Smooth muscle cell of the brain vasculature (primary cell): ENCODE measurements at regions not wholly inside any gene's neighbourhood (a gene's known extent, or its start where the extent isn't known, plus 50 kb on each side); places are given as distances from the start of the nearest gene placed in this dataset.
"Not testable (repeated sequence)": the region's sequence is repeated elsewhere in the genome, so short reads cannot be mapped to it uniquely, and the experiment has no call there.

Experiments
- DNase-seq: peaks from one replicate; pipeline ENCODE4 v3.0.0-alpha.2; 2012; ENCODE audit warnings: low read depth, low spot score

DNA sequence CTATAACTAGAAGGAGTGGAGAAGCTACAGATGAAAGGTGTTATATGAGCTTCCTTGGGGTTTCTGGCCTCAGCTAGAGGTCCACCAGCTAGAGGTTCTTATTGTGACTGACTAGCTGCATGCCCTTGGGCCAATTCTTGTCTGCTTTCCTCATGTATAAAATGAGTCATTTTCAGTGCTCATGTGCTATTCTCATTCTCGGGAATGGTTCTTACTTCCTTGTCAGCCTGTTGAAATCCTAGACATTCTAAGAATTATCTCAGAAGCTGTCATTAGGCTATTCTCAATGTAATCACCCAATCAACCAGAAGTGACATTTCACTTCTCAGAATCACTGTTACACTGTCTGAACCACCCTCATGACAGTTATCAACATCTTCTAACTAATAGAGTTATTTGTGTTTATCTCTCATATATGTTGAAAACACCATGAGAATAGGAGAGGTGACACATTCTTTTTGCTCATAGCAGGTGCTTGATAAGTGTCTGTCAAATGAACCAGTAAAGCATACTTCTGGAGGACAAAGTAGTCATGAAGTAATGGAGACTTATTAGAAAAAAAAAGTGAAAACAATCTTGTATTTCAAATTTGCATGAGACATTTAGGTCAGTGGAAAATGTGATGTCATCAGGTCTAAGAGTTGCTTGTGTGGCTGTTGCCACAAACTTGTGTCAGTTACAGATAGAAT lies 122.8 kb upstream of the IVNS1ABP start:
- no peak for DNase-seq

DNA sequence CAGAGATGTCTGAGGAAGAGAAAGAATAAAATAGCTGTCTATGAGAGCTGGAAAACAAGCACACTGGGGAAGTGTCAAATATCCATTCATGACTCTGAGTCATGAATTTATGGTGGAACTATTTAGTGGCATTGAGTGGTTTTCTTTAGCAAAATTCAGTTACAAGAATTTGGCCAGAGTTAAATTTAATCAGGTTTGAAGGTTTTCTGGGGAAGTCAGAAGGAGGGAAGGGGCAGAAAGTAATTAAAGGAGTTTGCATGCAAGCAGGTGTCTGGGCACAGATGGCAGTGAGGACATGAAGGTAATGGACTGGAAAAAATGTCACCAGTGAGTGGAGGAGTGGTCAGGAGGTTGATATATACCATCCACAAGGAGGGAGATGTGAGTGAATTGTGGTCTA lies 121.9 kb upstream of the IVNS1ABP start:
- DNase-seq, result no peak

DNA sequence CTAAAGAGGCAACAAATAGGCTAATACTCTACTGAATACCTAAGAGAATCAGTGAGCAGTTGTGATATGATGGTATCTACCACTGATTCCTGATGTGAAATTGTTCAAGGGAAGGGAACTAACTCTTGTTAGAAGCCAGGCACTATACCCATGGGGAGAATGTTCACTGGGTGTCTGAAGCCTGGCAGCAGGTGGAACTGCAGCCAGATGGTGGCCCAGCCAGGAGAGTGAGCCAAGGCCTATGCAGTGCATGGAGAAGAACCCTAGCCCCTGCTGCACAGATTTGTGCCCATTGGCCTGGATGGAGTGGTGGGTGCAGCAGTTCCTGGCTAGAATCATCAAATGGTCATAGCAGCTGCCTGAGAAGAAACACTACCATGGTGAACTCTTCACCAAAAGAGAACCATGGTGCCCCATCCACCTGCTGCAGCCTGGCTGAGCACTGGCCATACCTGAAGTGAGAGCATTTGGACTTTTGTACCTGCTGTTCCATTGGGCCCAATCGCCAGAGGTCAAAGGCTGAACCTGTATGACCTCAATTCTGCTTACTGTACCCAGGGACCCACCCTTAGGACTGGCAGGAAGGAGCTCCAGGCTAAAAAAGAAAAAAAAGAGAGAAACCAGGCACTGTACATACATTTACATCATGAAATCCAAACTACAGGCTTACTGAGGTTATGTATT lies 118.8 kb upstream of the IVNS1ABP start:
- no peak for DNase-seq

DNA sequence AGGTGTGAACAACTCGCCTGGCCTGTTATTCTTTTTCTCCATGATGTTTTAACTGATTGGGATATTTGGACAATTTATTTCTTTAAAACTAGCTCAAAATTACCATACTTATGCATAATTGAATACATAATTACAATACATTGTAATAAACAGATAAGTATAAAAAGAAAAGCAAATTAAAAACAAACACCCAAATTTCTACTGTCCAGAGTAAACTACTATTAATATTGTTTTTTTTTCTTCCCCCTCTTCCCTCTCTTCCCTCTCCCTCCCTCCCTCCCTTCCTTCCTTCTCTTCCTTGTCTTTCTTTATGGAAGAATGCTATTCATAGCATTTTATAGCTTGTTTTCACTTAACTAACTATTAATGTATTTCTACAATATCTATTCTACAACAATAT lies 117.7 kb upstream of the IVNS1ABP start:
- DNase-seq, result no peak

DNA sequence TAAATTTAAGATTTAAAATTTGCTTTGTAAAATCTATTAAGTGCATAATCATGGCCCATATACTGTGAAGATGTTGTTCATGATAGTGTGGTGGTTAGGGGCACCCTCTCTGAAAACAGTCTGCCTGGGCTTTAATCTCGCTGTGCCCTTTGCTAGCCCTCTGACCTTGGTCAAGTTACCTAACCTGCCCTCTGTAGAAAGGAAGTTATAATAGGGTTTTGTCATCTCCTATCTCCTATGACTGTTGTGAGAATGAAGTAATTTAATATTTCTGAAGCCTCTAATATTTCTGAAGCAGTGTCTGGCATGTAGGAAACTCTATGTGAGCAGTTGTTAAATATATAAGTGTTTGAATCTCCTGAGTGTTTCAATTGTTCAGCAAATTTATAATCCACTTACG lies 116.6 kb upstream of the IVNS1ABP start:
- DNase-seq, result no peak

DNA sequence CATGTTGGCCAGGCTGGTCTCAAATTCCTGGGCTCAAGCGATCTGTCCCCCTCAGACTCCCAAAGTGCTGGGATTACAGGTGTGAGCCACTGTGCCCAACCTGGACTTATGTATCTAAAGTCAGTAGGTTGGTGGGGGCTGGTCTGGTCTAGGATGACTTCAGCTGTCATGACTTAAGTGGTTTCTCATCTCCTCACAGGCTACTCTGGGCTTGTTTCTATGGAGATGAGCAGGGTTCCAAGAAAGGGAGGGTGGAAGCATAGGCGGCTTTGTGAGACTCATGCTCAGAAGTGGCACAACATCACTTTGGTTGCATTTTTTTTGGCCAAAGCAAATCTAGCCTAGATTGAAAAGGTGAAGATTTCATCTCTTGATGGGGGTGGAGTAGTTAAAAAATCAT lies 115.9 kb upstream of the IVNS1ABP start:
- DNase-seq, result no peak

DNA sequence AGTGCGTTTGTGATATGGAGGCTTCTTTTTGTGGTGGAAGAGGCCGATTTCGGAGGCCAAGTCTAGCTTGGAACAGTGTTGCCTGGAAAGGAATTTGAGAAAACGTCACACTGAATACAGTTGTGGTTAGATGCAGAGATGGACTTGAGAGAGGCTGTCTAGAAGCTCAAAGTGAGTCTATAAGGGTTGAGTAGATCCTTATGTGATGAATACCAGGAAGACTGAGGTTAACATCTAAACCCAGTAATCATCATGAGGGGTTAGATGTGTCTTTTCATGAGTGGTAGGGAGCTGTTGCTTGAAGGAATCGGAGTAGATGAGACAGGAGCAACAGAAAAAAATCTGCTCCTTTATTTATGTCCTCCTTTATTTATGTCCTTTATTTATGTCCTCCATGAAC lies 114.6 kb upstream of the IVNS1ABP start:
- DNase-seq, result no peak

DNA sequence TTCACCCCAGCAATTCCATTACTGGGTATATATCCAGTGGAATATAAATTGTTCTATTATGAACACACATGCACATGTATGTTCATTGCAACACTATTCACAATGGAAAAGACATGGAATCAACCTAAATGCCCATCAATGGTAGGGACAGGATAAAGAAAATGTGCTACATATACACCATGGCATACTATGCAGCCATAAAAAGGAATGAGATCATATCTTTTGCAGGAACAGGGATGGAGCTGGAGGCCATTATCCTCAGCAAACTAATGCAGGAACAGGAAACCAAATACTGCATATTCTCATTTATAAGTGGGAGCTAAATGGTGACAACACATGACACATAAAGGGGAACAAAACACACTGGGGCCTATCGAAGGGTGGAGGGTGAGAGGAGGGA lies 112.6 kb upstream of the IVNS1ABP start:
- DNase-seq, result not testable (repeated sequence)

DNA sequence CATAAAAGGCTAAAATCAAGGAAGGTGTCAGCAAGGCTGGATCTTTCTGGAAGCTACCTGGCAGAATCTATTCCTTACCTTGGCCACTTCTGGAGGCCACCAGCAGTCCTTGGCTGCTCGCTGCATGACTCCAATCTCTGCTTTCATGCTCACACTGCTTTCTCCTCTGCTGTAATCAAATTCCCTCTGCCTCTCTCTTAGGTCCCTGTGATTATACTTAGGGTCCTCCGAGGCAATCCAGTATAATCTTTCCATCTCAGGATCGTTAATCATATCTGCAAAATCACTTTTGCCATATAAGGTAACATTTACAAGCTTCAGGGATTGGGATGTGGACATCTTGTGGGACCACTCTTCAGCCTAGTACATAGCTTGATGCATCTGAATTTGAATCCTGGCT lies 110.7 kb upstream of the IVNS1ABP start:
- DNase-seq, result no peak

DNA sequence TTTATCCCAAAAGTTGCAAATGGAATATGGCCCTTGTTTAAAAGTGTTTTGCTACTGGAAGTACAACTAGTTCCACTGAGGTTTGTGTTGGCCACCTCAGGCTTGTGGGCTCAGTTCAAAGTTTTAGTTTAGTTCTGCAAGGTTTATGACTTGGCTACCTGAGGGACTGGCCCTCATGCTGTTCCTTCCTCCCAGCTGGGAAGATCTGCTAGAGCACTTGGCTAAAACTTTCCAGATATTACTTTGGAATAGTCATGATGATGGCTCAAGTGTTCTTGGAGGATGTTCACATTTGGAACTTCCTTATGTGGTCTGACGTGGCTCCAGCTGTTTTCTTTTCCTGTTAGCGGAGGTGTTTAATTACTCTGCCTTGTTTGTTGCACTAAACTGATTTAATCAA lies 110.2 kb upstream of the IVNS1ABP start:
- DNase-seq, result no peak

DNA sequence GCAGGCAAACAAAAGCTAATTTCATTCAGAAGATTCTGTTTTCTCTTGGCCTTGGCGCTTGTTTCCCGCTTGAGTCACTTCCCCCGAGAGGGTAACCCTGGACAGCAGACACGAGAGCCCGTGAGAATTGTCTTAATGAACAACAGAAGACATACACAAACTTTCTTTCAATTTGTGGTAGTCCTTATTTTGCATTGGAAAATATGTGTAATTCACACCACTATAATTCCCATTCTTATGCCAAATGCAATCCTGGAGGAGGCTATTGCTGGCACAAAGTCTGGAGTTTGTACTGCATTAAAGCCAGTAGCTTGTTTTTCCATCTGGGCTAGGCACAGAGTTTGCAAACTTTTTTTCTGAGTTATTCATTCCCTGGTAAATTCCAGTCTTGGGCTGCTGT lies 109.8 kb upstream of the IVNS1ABP start:
- DNase-seq, result no peak

DNA sequence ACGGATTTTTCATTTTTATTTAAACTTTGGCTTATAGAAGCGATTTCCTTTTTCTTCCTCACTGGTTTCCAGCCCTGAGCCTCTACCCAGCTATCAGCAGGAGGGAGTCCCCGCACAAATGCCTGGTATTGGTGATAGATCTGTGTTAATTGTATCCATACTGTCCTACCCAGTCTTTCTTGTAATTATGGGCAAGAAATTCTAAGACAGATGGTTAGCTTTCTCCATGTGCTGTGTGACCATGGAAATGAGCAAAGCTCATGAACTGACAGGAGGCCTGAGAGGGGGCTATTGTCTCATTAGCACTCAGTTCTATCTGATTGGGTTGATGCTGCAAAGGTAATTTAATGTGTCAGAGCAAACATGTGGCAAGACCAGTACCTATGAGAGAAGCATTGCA lies 108.1 kb upstream of the IVNS1ABP start:
- DNase-seq, result no peak

DNA sequence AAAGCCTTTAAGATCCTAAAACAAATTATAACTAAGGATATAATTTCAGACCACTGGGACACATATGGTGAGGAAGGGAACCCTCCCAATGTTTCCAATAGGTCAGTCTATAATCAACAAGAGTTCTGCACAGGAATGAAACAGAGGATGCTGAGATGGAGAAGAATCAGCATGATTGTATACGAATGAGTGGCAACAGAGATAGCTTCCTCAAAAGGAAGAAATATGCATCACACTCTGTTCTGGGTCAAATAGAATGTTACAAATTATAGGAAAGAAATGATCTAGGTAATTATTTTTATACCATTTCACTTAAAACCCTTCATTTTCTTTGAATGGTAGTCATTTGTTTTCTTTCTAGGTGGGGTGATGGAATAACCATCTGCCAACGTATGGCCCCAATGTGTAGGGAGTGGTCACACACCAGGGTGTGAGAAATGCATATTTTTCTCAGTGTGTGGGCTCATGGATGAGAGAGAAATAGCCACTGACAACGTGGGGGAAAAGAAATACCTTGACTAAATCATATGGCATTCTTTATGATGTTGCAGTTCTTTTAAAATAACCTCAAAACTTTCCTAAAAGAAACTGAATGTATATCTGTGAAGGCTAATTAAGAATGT lies 104.6 kb upstream of the IVNS1ABP start:
- DNase-seq, result no peak

DNA sequence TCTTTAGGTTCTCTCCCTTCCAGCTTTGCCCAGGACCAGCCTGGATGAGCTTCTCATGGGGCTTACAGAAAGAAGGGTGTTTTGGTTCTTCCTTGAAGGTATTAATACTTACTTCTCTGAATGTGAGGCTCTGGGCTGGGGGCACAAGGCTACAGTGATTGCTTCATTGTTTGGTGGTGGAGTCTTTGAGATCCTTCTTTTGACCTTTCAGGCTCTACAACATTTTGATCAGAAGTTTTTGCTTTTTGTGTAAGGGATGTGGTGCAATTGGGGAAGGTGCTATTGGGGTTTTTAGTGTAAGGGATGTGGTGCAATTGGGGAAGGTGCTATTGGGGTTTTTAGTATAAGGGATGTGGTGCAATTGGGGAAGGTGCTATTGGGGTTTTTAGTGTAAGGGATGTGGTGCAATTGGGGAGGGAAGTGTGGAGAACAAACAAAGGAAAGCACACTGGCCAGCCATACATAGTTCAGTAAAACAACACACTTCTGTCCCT lies 103.6 kb upstream of the IVNS1ABP start:
- DNase-seq, result no peak

DNA sequence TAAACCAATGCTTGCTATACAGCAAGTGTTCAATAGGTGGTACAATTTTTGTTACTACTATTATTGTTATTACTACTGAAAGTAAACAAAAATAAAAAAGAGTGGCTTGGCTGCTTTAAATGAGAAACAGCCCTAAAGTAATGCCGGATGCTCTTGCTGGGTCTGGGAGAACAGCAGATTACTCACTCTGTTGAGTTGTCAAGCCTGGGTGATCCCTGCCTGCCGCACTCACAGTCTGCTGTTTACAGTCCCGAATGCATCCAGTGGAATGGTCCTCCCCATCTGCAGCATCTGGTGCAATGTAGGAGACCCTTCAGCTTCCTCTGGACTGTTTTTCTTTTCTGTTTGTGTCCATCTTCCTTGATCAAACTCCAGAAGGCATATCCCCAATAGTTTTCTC lies 102.7 kb upstream of the IVNS1ABP start:
- no peak for DNase-seq

DNA sequence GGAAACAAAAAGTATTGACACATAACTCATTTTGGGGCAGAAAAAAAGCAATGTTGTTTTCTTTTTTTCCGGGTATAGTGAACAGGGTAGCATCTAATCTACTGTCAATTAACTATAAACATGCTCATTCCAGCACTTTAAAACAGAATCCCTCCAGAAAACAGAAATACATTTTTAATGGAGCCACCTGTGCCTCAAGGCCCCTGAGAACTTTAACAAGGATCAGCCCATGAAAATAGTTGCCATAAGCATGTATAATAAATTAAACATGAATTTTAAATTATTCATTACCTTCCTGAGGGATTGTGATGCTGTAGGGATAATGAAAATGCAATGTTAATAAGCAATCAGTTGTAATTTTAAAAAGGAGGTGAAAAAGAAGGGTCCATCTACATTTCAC lies 101.4 kb upstream of the IVNS1ABP start:
- no peak for DNase-seq

DNA sequence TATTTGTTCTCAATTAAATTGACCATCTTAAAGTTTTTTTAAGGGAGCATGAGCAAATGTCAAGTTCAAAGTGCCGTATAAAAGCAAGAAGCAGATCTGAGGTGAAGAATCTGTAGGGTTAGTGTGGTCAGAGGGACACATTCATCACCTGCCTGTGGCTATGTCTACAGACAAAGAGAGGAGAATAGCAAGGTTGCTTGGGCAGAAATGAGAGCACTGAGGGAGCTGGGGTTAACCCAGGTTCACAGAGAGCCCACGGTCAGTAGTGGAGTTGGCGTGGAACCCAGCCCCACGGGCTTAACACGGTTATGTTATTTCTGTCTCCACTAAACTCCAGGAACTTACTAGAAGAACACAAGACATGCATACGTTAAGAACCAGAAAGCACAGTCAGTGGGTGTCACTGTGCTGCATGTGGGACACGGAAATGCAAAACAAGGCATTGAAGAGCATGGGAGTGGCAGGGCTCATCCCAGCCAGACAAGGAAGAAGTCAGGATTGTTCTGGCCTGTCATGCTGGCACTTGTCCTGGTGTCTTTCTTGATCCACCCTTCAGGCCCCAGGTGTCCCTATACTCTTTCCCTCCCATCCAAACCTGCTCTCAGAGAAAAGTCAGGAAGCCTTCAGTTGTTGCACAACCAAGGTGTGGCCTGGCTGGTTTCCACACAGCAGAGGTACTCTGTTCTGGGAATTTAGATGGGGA lies 95.5 kb upstream of the IVNS1ABP start:
- no peak for DNase-seq

DNA sequence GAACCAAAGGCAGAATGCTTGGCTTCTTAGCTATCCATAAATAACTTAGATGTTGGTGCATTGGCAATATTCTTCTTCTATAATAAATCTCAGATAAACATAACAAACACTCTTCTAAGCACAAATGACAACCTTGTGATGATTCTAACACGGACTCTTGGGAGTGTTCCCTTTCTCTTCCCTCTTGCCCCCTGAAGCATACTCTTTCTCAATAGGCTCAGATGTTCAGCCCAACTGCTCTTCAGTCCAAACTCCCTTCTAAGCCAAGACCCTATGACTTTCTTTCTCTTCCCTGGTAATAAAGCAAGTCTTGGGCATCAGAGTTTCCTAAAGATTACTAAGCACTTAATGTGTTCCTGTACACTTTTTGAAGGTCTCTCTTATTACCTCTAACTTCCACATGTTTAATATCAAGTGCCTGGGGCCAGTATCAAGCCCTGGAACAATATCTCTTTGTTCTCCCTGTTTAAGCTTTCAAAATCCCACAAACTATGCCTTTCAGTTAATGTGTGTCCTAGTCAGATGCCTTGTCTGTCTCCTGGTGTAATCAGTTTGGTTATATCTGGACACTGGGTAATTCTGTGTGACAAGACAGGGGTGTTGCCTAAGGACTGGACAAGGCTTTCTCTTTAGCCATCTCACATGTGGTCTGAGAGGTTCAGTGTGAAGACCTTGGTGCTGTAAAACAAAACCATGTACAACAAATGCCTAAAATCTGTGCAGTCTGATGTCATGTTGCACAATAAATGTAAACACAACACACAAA lies 92.9 kb upstream of the IVNS1ABP start:
- no peak for DNase-seq

DNA sequence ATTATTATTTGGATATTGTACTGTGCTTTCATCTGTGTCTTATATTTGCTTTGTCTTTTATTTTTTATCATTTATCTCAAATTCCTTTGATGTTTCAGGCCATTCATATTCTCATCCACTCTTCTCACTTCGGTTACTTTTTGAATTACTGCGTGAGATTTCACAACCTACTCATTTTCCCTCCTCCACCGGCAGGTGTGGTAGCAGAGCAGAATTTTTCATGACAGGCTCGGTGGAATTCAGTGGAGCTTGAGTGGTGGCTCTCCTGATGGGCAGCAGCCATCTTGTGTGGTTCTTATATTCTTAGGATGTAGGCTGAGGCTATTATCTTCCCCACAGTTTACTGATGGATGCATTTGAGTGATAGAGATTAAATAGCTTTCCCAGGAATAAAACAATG lies 92.3 kb upstream of the IVNS1ABP start:
- DNase-seq, result no peak

DNA sequence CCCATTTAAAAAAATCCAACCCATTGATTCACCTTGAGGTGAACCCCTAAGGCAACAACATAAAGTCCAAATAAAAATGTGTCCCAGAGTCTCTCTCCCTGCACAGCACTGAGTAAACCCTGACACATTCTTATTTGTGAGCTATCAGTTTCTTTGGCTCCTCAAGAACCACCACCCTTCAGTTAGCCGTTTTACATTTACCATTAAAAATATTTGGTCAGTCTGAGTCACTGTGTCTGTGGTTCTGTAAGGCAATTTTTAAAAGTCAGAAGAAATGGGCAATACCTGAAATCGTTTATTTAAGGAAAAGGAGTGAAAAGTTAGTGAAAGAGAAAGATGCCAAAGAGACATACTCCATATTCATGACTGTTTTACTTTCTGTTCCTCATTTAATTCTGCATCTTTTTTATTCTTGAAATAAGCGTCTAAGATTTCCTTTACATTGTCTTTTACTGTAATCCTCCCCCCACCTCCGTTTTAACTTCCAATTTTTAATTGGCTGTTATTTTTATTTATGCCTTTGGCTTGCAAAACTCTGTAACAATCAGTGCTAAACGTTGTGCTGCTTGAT lies 91.7 kb upstream of the IVNS1ABP start:
- DNase-seq, result no peak

DNA sequence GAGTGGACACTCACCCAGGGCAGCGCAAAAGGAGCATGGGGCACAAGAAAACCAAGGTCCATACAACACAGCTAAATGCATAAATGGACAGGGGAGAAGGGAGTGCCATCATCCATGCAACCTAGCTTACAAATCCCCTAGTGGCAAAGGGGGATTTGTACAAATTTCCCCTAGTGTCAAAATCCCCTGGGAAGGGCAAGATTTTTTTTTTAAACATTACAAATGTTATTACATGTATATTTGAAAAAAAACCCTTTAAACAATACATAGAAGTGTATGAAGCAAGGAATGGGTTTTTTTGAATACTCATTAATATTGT lies 89.6 kb upstream of the IVNS1ABP start:
- DNase-seq, result no peak
